ENCODE measurements at regions not wholly inside any gene's neighbourhood (a gene's known extent, or its start where the extent isn't known, plus 50 kb on each side); places are given as distances from the start of the nearest gene placed in this dataset.
"Not testable (repeated sequence)": the region's sequence is repeated elsewhere in the genome, so short reads cannot be mapped to it uniquely, and the experiment has no call there.

- Mint-ChIP-seq H3K27me3 (no peaks in the 10 kb centered on the region), H3K4me1 (no peaks in the 10 kb centered on the region), H3K4me3 (no peak overlapping the region), H3K36me3 (no peaks in the 10 kb centered on the region), H3K9me3 (peaks cover 7% of the 10 kb centered on the region), H3K27ac (no peak overlapping the region)
- no peak for DNase-seq (ENCODE audit: low spot score in 2 of 2)
- no peak for ATAC-seq (ENCODE audit: low read depth)
Measured at GRCh38 chr21:19541602-19542001, 1138.0 kb upstream of the TMPRSS15 start.

GRCh38 chr21:19544493-19544892 lies 1140.9 kb upstream of the TMPRSS15 start:
- H3K9me3 Mint-ChIP-seq; H3K27me3 Mint-ChIP-seq; H3K4me1 Mint-ChIP-seq; DNase-seq (ENCODE audit: low spot score in 2 of 2); H3K4me3 Mint-ChIP-seq; H3K36me3 Mint-ChIP-seq; H3K27ac Mint-ChIP-seq; ATAC-seq (ENCODE audit: low read depth): not testable (repeated sequence)

- DNase-seq (ENCODE audit: low spot score in 2 of 2), result no peak
- Mint-ChIP-seq H3K27ac (no peak overlapping the region), H3K36me3 (no peaks in the 10 kb centered on the region), H3K9me3 (peaks cover 6% of the 10 kb centered on the region), H3K4me1 (no peaks in the 10 kb centered on the region), H3K27me3 (no peaks in the 10 kb centered on the region), H3K4me3 (no peak overlapping the region)
- no peak for ATAC-seq (ENCODE audit: low read depth)
Measured at GRCh38 chr21:19547951-19548840, 1144.6 kb upstream of the TMPRSS15 start.

DNA sequence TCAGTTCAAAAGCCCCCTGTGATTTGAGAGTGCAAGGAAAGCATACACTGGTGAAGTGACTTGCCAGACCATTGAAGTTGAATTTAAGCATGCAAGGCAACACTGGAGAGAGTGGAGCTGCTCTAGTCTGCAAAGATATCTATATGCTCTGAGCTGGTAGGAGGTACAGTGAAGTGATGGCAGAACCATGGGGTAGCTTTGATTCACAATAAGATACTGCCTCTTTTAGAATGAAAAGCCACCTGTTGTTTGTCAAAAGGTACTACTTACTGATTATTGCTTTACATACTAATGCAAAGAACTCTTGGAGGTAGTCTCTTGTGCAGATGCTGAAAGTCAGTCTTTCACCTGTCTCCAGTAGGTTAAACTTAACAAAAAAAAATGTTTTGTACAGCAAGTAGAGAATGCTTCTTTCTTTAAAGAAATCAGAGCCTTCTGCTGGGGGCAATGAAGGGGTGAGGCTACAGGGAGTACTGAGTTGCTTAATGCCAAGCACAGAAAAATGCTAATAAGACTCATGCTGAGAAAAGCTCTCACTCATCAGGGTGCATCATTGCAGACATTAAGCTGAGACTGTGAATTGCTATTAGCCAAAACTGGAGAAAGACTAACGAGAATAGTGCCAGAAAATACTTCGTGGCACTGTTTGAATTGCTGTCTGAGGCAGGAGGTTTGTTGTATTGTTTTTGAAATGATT lies 1150.5 kb upstream of the TMPRSS15 start:
- H3K4me1 Mint-ChIP-seq, result no peaks in the 10 kb centered on the region
- DNase-seq (ENCODE audit: low spot score in 2 of 2), result no peak
- H3K9me3 Mint-ChIP-seq, result peaks cover 7% of the 10 kb centered on the region
- H3K4me3 Mint-ChIP-seq, result no peak overlapping the region
- H3K27me3 Mint-ChIP-seq, result no peaks in the 10 kb centered on the region
- no peak for ATAC-seq (ENCODE audit: low read depth)
- no peaks in the 10 kb centered on the region for H3K36me3 Mint-ChIP-seq
- H3K27ac Mint-ChIP-seq, result no peak overlapping the region

DNA sequence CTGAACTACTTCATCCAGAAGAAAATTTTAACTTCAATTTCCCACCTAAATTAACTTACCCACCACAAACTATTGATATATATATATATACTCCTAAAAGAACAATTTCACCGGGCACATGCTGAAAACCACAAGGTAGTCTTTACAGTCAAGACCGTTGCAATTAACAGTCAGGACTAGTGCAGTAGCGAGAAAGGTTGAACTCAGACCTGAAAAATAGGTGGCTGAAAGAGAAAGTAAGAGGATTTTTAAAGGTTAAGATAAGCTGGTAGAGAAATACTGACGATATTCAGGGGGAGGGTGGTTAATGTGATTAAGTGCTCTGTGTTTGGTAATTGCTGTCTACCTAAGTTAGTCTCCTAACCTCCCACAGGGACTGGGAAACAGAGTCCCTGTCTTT lies 1153.5 kb upstream of the TMPRSS15 start:
- Mint-ChIP-seq H3K36me3 (no peaks in the 10 kb centered on the region), H3K4me3 (no peak overlapping the region), H3K9me3 (peaks cover 7% of the 10 kb centered on the region), H3K4me1 (no peaks in the 10 kb centered on the region), H3K27ac (no peak overlapping the region), H3K27me3 (no peaks in the 10 kb centered on the region)
- no peak for DNase-seq (ENCODE audit: low spot score in 2 of 2)
- ATAC-seq (ENCODE audit: low read depth), result no peak

DNA sequence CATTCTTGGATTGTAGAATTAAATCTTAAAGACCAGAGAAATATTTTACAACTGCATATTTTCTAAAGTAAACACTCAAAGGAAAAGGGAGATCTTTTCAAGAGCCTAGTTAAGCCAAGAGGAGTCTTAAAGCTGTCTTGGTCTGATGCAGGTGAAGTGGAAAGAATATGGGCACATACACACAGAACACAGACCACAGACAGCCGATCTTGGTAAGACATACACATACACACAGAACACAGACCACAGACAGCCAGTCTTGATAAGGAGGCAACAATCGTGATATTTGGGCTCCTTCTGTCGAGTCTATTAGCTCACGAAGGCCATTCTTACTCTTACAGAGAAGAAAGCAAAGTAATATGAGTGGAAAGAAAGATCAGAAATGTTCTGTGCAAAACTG lies 1153.9 kb upstream of the TMPRSS15 start:
- Mint-ChIP-seq H3K4me3 (no peak overlapping the region), H3K27ac (no peak overlapping the region), H3K27me3 (no peaks in the 10 kb centered on the region), H3K9me3 (peaks cover 7% of the 10 kb centered on the region), H3K36me3 (no peaks in the 10 kb centered on the region), H3K4me1 (no peaks in the 10 kb centered on the region)
- no peak for ATAC-seq (ENCODE audit: low read depth)
- no peak for DNase-seq (ENCODE audit: low spot score in 2 of 2)

DNA sequence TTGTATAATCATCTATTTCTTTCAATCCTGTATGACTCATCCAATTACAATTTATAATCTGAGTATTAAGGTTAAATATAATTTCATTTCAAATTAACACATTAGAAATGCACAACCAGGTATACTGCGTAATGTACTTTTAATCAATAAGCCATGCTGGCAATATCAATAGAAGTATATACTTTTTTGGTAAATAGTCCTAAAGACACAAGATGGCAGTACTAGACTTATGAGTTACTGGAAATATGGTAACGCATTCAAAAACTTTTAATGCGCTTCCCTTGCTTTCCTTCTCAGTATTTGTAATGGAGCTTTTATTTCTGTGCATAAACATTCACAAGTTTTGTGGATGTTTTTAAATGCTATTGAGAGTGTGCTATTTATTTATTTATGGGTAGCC lies 1162.0 kb upstream of the TMPRSS15 start:
- H3K9me3 Mint-ChIP-seq, result peaks cover 4% of the 10 kb centered on the region
- H3K4me3 Mint-ChIP-seq, result no peak overlapping the region
- ATAC-seq (ENCODE audit: low read depth) (no peak), DNase-seq (ENCODE audit: low spot score in 2 of 2) (no peak)
- no peaks in the 10 kb centered on the region for H3K27me3 Mint-ChIP-seq
- H3K27ac Mint-ChIP-seq, result no peak overlapping the region
- H3K4me1 Mint-ChIP-seq, result no peaks in the 10 kb centered on the region
- H3K36me3 Mint-ChIP-seq, result no peaks in the 10 kb centered on the region

- no peak overlapping the region for H3K4me3 Mint-ChIP-seq
- H3K27ac Mint-ChIP-seq, result no peak overlapping the region
Measured at GRCh38 chr21:19566975-19567374, 1163.4 kb upstream of the TMPRSS15 start.

DNA sequence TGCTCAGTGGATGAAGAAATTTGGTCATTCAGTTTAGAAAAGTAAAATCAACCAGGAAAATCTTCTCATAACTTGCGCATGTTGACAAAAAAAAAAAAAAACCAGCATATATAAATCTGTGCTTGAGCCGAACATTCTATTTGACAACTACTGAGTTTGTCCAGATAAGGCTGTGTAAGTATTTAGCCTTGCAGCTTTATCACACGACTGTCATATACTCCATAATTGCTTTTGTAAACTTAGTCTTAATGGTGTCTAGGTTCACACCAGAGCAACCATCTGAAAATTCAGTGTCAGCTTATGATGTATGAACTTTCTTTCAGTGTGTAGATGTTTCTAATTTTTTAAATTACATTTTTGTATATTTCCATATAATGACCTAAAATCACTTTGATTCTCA lies 1173.8 kb upstream of the TMPRSS15 start:
- Mint-ChIP-seq H3K27ac (no peak overlapping the region), H3K4me1 (no peaks in the 10 kb centered on the region), H3K9me3 (peaks cover under 1% of the 10 kb centered on the region), H3K27me3 (no peaks in the 10 kb centered on the region), H3K4me3 (no peak overlapping the region), H3K36me3 (no peaks in the 10 kb centered on the region)
- DNase-seq (ENCODE audit: low spot score in 2 of 2) (no peak), ATAC-seq (ENCODE audit: low read depth) (no peak)

More at GRCh38 chr21:19566975-19567374, 1163.4 kb upstream of the TMPRSS15 start:
- DNase-seq (ENCODE audit: low spot score in 2 of 2) (no peak), ATAC-seq (ENCODE audit: low read depth) (no peak)
- Mint-ChIP-seq H3K9me3 (peaks cover 4% of the 10 kb centered on the region), H3K4me1 (no peaks in the 10 kb centered on the region), H3K36me3 (no peaks in the 10 kb centered on the region), H3K27me3 (no peaks in the 10 kb centered on the region)

- Mint-ChIP-seq H3K9me3 (peaks cover 3% of the 10 kb centered on the region), H3K27ac (no peak overlapping the region), H3K36me3 (no peaks in the 10 kb centered on the region), H3K4me3 (no peak overlapping the region), H3K27me3 (no peaks in the 10 kb centered on the region), H3K4me1 (no peaks in the 10 kb centered on the region)
- no peak for ATAC-seq (ENCODE audit: low read depth)
- no peak for DNase-seq (ENCODE audit: low spot score in 2 of 2)
Measured at GRCh38 chr21:19590044-19590443, 1186.5 kb upstream of the TMPRSS15 start.

DNA sequence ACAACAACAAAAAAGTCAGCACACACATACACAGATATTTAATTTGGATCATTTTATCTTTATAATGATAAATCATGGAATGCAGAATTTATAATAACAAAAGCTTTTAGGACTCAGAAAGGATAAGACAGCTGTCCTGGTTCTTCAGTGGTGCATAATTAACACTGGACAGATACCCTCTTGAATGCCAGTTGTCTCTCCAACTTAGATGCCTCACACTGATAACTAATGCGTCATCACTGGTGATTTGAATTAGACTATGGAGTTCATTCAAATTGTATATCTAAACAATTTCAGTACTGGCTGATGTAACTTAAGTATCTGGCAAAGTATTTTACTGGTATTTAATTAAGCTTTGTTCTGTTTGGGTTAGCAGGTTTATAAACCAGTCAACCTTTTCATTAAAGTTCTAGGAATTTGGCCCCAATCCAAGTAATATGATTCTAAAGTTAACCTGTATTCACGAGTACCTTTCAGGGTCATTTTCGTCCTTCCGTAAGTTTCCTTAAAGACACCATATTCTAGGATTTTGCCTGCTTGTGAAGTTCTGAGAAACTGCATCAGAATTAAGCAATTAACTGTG lies 1199.5 kb upstream of the TMPRSS15 start:
- DNase-seq (ENCODE audit: low spot score in 2 of 2) (no peak), ATAC-seq (ENCODE audit: low read depth) (no peak)
- no peaks in the 10 kb centered on the region for H3K4me1 Mint-ChIP-seq

DNA sequence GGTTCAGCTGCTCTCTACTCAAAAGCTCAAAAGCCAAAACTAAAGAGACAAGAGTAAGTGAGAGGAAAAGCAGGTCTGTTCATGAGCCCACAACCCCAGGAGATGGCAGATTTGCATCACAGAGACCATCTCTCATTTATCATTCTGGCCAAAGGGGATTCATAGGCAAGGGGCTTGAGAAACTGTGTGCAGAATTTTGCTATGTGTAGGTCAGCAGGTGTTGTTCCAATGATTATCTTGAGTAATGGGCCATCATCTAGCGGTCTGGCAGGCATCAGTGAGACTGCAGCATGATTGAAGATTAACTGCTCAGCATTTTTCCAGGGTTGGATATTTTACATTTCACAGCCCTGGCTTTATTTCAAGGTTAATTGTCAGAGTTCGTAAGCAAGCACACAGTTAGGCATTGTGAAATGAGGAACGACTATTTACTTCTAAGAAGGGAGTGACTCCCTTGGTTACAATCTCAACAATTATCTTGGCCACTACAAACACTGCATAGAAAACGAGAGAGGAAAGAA lies 1204.6 kb upstream of the TMPRSS15 start:
- ATAC-seq (ENCODE audit: low read depth), result no peak
- Mint-ChIP-seq H3K4me1 (no peaks in the 10 kb centered on the region), H3K9me3 (peaks cover 2% of the 10 kb centered on the region), H3K36me3 (no peaks in the 10 kb centered on the region), H3K27me3 (no peaks in the 10 kb centered on the region), H3K4me3 (no peak overlapping the region), H3K27ac (no peak overlapping the region)
- no peak for DNase-seq (ENCODE audit: low spot score in 2 of 2)

More for the DNA sequence above, 1199.5 kb upstream of the TMPRSS15 start:
- Mint-ChIP-seq H3K27ac (no peak overlapping the region), H3K36me3 (no peaks in the 10 kb centered on the region), H3K27me3 (no peaks in the 10 kb centered on the region), H3K4me3 (no peak overlapping the region), H3K9me3 (no peaks in the 10 kb centered on the region)

- DNase-seq (ENCODE audit: low spot score in 2 of 2), result no peak
- Mint-ChIP-seq H3K9me3 (peaks cover 2% of the 10 kb centered on the region), H3K4me1 (no peaks in the 10 kb centered on the region), H3K4me3 (no peak overlapping the region), H3K27ac (no peak overlapping the region), H3K36me3 (no peaks in the 10 kb centered on the region), H3K27me3 (no peaks in the 10 kb centered on the region)
- no peak for ATAC-seq (ENCODE audit: low read depth)
Measured at GRCh38 chr21:19609611-19610010, 1206.0 kb upstream of the TMPRSS15 start.

DNA sequence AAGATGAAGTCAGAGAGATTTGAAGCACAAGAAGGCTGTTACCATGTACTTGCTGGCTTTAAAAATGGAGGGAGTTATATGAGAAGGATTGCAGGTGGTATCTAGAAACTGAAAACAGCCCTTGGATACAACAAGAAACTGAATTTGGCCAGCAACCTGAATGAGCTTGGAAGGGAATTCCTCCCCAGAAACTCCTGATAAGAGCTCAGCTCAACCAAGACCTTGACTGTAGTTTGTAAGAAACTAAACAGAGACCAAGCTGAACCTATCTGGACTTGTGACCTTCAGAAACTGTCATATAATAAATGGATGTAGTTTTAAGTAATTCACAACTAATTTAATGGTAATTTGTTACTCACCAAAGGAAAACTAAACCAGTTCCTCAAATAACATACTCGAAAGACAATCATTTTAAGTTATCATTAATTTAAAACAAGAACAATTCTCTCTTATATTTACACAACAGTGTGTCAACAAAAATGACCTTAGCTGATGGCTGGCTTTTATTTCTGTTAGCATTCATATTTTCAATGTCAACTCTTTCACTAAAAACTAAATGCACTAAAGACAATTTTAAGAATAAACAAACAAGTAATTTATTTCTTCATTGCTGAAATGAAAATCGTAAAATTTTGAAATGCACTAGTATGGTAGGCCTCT lies 1218.4 kb upstream of the TMPRSS15 start:
- DNase-seq (ENCODE audit: low spot score in 2 of 2) (no peak), ATAC-seq (ENCODE audit: low read depth) (no peak)
- H3K27me3 Mint-ChIP-seq, result no peaks in the 10 kb centered on the region
- no peaks in the 10 kb centered on the region for H3K4me1 Mint-ChIP-seq
- peaks cover 2% of the 10 kb centered on the region for H3K9me3 Mint-ChIP-seq
- no peak overlapping the region for H3K27ac Mint-ChIP-seq
- no peak overlapping the region for H3K4me3 Mint-ChIP-seq
- no peaks in the 10 kb centered on the region for H3K36me3 Mint-ChIP-seq
